ENCODE measurements at regions not wholly inside any gene's neighbourhood (a gene's known extent, or its start where the extent isn't known, plus 50 kb on each side); places are given as distances from the start of the nearest gene placed in this dataset.

DNA sequence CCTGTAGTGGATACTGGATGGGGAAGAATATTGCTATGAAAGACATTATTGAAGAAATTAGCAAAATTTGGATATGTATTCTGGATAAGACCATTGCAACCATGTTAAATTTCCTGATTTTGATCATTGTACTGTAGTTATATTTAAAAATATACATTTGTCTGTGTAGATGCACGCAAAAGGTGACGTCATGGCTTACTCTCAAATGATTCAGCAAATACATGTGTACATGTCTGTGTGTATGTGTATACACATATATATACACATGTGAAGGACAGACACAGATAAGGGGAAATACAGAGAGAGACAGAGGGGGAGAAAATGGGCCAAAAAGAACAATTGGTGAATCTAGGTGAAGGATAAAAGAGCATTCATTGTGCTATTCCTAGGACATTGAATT, 82.3 kb upstream of the PLCB4 start:
- Histone ChIP-seq H3K4me1 (no peaks in the 10 kb centered on the region), H3K4me3 (no peak overlapping the region), H3K36me3 (no peaks in the 10 kb centered on the region), H3K27me3 (no peaks in the 10 kb centered on the region), H3K9me3 (no peaks in the 10 kb centered on the region), H3K27ac (no peak overlapping the region)
- no peak for DNase-seq (ENCODE audit: low spot score in 2 of 2)
- intact Hi-C loops (cut with DNase I; ENCODE audit: low total_unique reads): loop anchor here (10.0 kb wide), 1 partner anchor 252 kb away; no protein-coding TSS in a partner anchor
- no peak for TF ChIP-seq POLR2AphosphoS5 (IDR thresholded peaks at IDR 0.05)
- TF ChIP-seq POLR2A (IDR thresholded peaks at IDR 0.05): no peak
- TF ChIP-seq, protein P1, sequence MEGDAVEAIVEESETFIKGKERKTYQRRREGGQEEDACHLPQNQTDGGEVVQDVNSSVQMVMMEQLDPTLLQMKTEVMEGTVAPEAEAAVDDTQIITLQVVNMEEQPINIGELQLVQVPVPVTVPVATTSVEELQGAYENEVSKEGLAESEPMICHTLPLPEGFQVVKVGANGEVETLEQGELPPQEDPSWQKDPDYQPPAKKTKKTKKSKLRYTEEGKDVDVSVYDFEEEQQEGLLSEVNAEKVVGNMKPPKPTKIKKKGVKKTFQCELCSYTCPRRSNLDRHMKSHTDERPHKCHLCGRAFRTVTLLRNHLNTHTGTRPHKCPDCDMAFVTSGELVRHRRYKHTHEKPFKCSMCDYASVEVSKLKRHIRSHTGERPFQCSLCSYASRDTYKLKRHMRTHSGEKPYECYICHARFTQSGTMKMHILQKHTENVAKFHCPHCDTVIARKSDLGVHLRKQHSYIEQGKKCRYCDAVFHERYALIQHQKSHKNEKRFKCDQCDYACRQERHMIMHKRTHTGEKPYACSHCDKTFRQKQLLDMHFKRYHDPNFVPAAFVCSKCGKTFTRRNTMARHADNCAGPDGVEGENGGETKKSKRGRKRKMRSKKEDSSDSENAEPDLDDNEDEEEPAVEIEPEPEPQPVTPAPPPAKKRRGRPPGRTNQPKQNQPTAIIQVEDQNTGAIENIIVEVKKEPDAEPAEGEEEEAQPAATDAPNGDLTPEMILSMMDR (IDR thresholded peaks at IDR 0.05): no peak

DNA sequence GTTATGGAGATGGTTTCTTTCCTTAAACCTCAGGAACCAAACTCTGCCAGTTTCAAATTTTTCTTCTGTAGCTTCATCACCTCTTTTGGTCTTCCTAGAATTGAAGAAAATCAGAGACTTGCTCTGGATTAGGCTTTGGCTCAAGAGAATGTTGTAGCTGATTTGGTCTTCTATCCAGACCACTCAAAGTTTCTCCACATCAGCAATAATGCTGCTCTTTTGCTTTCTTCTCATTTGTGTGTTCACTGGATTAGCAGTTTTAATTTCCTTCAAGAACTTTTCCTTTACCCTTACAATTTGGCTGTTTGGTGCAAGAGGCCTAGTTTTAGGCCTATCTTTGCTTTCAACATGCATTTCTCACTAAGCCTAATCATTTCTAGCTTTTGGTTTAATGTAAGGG, 78.1 kb upstream of the PLCB4 start:
- intact Hi-C loops (cut with DNase I; ENCODE audit: low total_unique reads): no loop called here
- H3K36me3 ChIP-seq: no peaks in the 10 kb centered on the region
- H3K27ac ChIP-seq: no peak overlapping the region
- TF ChIP-seq, protein P1 (IDR thresholded peaks at IDR 0.05): no peak
- TF ChIP-seq POLR2AphosphoS5 (IDR thresholded peaks at IDR 0.05) (no peak), POLR2A (IDR thresholded peaks at IDR 0.05) (no peak)
- no peaks in the 10 kb centered on the region for H3K4me1 ChIP-seq
- H3K4me3 ChIP-seq: no peak overlapping the region
- no peak for DNase-seq (ENCODE audit: low spot score in 2 of 2)
- H3K9me3 ChIP-seq: no peaks in the 10 kb centered on the region
- no peaks in the 10 kb centered on the region for H3K27me3 ChIP-seq

DNA sequence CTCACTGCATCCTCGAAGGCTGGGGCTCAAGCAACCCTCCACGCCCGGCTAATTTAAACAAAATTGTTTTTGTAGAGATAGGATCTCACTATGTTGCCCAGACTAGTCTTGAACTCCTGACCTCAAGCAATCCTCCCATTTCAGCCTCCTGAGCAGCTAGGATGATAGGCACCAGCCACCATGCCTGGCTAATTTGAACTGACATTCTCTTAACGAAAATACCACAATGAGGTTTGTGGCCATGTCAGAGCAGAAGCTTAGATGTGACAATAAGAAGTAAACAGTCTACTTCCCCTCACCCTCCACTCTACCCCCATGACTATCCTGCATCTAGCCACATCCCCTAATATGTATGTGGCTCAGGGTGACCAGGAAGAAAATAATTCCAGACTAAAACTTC, 74.8 kb upstream of the PLCB4 start:
- no peaks in the 10 kb centered on the region for H3K27me3 ChIP-seq
- H3K4me3 ChIP-seq: no peak overlapping the region
- intact Hi-C loops (cut with DNase I; ENCODE audit: low total_unique reads): no loop called here
- no peak for DNase-seq (ENCODE audit: low spot score in 2 of 2)
- H3K9me3 ChIP-seq: no peaks in the 10 kb centered on the region
- no peaks in the 10 kb centered on the region for H3K4me1 ChIP-seq
- H3K36me3 ChIP-seq: no peaks in the 10 kb centered on the region
- no peak overlapping the region for H3K27ac ChIP-seq
- TF ChIP-seq, protein P1 (IDR thresholded peaks at IDR 0.05): no peak
- TF ChIP-seq POLR2A (IDR thresholded peaks at IDR 0.05) (no peak), POLR2AphosphoS5 (IDR thresholded peaks at IDR 0.05) (no peak)

DNA sequence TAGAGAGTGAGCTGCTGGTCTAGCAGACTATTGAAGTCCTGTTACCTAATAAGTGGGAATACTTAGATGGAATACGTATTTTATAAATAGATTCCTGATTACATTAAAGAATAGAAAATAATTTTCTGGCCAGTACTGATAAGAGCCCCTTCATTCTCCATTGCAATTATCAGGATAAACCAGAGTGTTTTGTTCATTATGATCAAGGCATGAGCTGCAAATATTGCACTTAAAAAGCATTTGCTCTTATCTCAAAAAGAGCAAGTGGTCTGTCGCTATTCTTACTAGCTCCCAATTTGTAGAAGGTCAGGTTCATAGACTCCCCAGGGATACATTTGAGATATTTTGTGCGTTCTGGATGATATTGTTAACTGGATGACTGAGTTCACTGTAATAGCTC, 73.1 kb upstream of the PLCB4 start:
- TF ChIP-seq POLR2AphosphoS5 (IDR thresholded peaks at IDR 0.05): no peak
- TF ChIP-seq POLR2A (IDR thresholded peaks at IDR 0.05): no peak
- TF ChIP-seq, protein P1 (IDR thresholded peaks at IDR 0.05): no peak
- H3K9me3 ChIP-seq: no peaks in the 10 kb centered on the region
- intact Hi-C loops (cut with DNase I; ENCODE audit: low total_unique reads): no loop called here
- no peaks in the 10 kb centered on the region for H3K36me3 ChIP-seq
- DNase-seq (ENCODE audit: low spot score in 2 of 2): no peak
- no peak overlapping the region for H3K4me3 ChIP-seq
- H3K4me1 ChIP-seq: no peaks in the 10 kb centered on the region
- no peaks in the 10 kb centered on the region for H3K27me3 ChIP-seq
- no peak overlapping the region for H3K27ac ChIP-seq

DNA sequence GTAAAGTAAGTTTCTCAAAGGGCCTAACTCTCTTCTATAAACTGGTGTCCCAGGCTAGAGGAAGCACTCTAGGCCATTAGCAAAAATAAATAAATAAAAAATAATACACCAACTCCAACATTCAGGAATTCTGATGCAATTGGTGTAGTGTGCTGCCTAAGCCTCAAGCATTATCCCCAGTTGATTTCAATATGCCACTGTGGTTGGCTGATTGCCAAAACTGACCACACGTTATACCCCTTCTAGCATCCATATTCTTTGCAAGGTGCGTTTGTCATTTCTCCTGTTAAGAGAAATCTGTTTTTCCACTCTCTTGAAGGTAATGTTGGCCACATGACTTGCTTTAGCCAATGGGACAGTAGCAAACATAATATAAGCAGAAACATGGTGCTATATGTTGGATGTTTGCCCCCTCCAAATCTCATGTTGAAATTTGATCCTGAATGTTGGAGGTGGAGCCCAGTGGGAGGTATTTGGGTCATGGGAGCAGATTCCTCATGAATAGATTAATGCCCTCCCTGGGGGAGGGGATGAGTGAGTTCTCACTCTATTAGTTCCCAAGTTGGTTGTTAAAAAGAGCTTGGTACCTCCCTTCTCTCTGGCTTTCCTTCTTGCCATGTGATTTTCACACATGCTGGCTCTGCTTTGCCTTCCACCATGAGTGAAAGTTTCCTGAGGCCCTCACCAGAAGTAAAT, 71.9 kb upstream of the PLCB4 start:
- Histone ChIP-seq H3K9me3 (no peaks in the 10 kb centered on the region), H3K4me3 (no peak overlapping the region), H3K4me1 (no peaks in the 10 kb centered on the region), H3K36me3 (no peaks in the 10 kb centered on the region), H3K27ac (no peak overlapping the region), H3K27me3 (no peaks in the 10 kb centered on the region)
- no peak for TF ChIP-seq POLR2AphosphoS5 (IDR thresholded peaks at IDR 0.05)
- TF ChIP-seq POLR2A (IDR thresholded peaks at IDR 0.05): no peak
- TF ChIP-seq, protein P1 (IDR thresholded peaks at IDR 0.05): no peak
- DNase-seq (ENCODE audit: low spot score in 2 of 2): no peak
- intact Hi-C loops (cut with DNase I; ENCODE audit: low total_unique reads): no loop called here

All from breast epithelium (tissue), 4 donors.